ENCODE measurements at regions not wholly inside any gene's neighbourhood (a gene's known extent, or its start where the extent isn't known, plus 50 kb on each side); places are given as distances from the start of the nearest gene placed in this dataset.
"Not testable (repeated sequence)": the region's sequence is repeated elsewhere in the genome, so short reads cannot be mapped to it uniquely, and the experiment has no call there.

- peak; percentile 74 for DNase-seq (ENCODE audit: low read depth)
Measured at GRCh38 chr3:150242220-150242936, 165.7 kb upstream of the TSC22D2 start.

- DNase-seq (ENCODE audit: low read depth), result no peak
Measured at GRCh38 chr3:150240891-150241290, 167.2 kb upstream of the TSC22D2 start.

GRCh38 chr3:150239766-150240165 is 168.3 kb upstream of the TSC22D2 start:
- DNase-seq (ENCODE audit: low read depth), result no peak

GRCh38 chr3:150238995-150239619 is 169.0 kb upstream of the TSC22D2 start:
- peak; percentile 17 for DNase-seq (ENCODE audit: low read depth)

GRCh38 chr3:150238048-150238802 is 169.9 kb upstream of the TSC22D2 start:
- no peak for DNase-seq (ENCODE audit: low read depth)

- DNase-seq (ENCODE audit: low read depth), result peak; percentile 80
Measured at GRCh38 chr3:150237490-150237889, 170.6 kb upstream of the TSC22D2 start.

GRCh38 chr3:150236316-150237082 is 171.6 kb upstream of the TSC22D2 start:
- DNase-seq (ENCODE audit: low read depth), result peak; percentile 49

GRCh38 chr3:150235799-150236198 is 172.3 kb upstream of the TSC22D2 start:
- peak; percentile 70 for DNase-seq (ENCODE audit: low read depth)

- peak; percentile 42 for DNase-seq (ENCODE audit: low read depth)
Measured at GRCh38 chr3:150232992-150233451, 175.1 kb upstream of the TSC22D2 start.

GRCh38 chr3:150230037-150230436 is 178.1 kb upstream of the TSC22D2 start:
- no peak for DNase-seq (ENCODE audit: low read depth)

- not testable (repeated sequence) for DNase-seq (ENCODE audit: low read depth)
Measured at GRCh38 chr3:150228626-150229025, 179.5 kb upstream of the TSC22D2 start.

GRCh38 chr3:150227839-150228238 is 180.3 kb upstream of the TSC22D2 start:
- peak; percentile 69 for DNase-seq (ENCODE audit: low read depth)

- no peak for DNase-seq (ENCODE audit: low read depth)
Measured at GRCh38 chr3:150225986-150226385, 182.1 kb upstream of the TSC22D2 start.

GRCh38 chr3:150223558-150223957 is 184.5 kb upstream of the TSC22D2 start:
- no peak for DNase-seq (ENCODE audit: low read depth)

GRCh38 chr3:150222691-150223489 is 185.2 kb upstream of the TSC22D2 start:
- no peak for DNase-seq (ENCODE audit: low read depth)

- no peak for DNase-seq (ENCODE audit: low read depth)
Measured at GRCh38 chr3:150221904-150222523, 186.1 kb upstream of the TSC22D2 start.

- DNase-seq (ENCODE audit: low read depth), result no peak
Measured at GRCh38 chr3:150220799-150221198, 187.3 kb upstream of the TSC22D2 start.

- DNase-seq (ENCODE audit: low read depth), result no peak
Measured at GRCh38 chr3:150220041-150220440, 188.1 kb upstream of the TSC22D2 start.

GRCh38 chr3:150218841-150219240 is 189.3 kb upstream of the TSC22D2 start:
- DNase-seq (ENCODE audit: low read depth), result no peak

- DNase-seq (ENCODE audit: low read depth), result no peak
Measured at GRCh38 chr3:150218236-150218635, 189.9 kb upstream of the TSC22D2 start.

- no peak for DNase-seq (ENCODE audit: low read depth)
Measured at GRCh38 chr3:150217691-150218090, 190.4 kb upstream of the TSC22D2 start.

Measured in iris pigment epithelial cell (primary cell).